Activated CD8-positive, alpha-beta memory T cell treated with anti-CD3 and anti-CD28 coated beads for 36 hours (primary cell): ENCODE measurements at regions not wholly inside any gene's neighbourhood (a gene's known extent, or its start where the extent isn't known, plus 50 kb on each side); places are given as distances from the start of the nearest gene placed in this dataset.

Experiments
- CTCF ChIA-PET: fragments of 350-600 bp; sonication (Branson Sonifier 250); formaldehyde crosslinking; loops from one replicate; lab custom pipeline; 2021; ENCODE audit warnings: antibody characterized with exemption; lab: Charles Lee
- POLR2A ChIA-PET: fragments of 350-600 bp; sonication (Branson Sonifier 250); formaldehyde crosslinking; loops from one replicate; lab custom pipeline; 2021; ENCODE audit warnings: antibody characterized with exemption; lab: Charles Lee

GRCh38 chr6:44062771-44063560 lies 64.3 kb downstream of the MRPL14 start:
- ChIA-PET CTCF (interaction anchor here (0.5 to 2.0 kb wide), 8 partner anchors 12 to 294 kb away, joined by 3 to 11 read pairs (median 4); partner anchors contain the start of gene VEGFA), POLR2A (no interaction called here)

GRCh38 chr6:44062105-44062770 lies 65.0 kb downstream of the MRPL14 start:
- CTCF ChIA-PET, result interaction anchor here (0.5 to 2.0 kb wide), 7 partner anchors 10 to 294 kb away, joined by 3 to 11 read pairs (median 4); no protein-coding TSS in a partner anchor
- POLR2A ChIA-PET, result no interaction called here

- ChIA-PET CTCF (interaction anchor here (0.9 to 2.0 kb wide), 4 partner anchors 11 to 292 kb away, joined by 3 to 11 read pairs (median 6); no protein-coding TSS in a partner anchor), POLR2A (no interaction called here)
Observed at GRCh38 chr6:44061375-44062104, 65.7 kb downstream of the MRPL14 start.

GRCh38 chr6:44060612-44061374 lies 66.5 kb downstream of the MRPL14 start:
- ChIA-PET POLR2A (no interaction called here), CTCF (interaction anchor here (0.9 to 1.5 kb wide), 2 partner anchors 12 to 292 kb away, joined by 3 to 5 read pairs; no protein-coding TSS in a partner anchor)

GRCh38 chr6:44059359-44060346 lies 67.6 kb downstream of the MRPL14 start:
- ChIA-PET POLR2A (no interaction called here), CTCF (interaction anchor here (0.8 kb wide), 1 partner anchor 15 kb away, joined by 4 read pairs; no protein-coding TSS in a partner anchor)

GRCh38 chr6:44058617-44059358 lies 68.5 kb downstream of the MRPL14 start:
- POLR2A ChIA-PET, result no interaction called here
- CTCF ChIA-PET, result no interaction called here

- POLR2A ChIA-PET, result no interaction called here
Observed at GRCh38 chr6:44057931-44058616, 69.2 kb downstream of the MRPL14 start.

GRCh38 chr6:44057238-44057930 lies 69.9 kb downstream of the MRPL14 start:
- ChIA-PET POLR2A (no interaction called here), CTCF (interaction anchor here (2.4 kb wide), 1 partner anchor 18 kb away, joined by 9 read pairs; no protein-coding TSS in a partner anchor)

More at GRCh38 chr6:44057931-44058616, 69.2 kb downstream of the MRPL14 start:
- CTCF ChIA-PET, result interaction anchor here (2.4 kb wide), 1 partner anchor 17 kb away, joined by 9 read pairs; no protein-coding TSS in a partner anchor

GRCh38 chr6:44056392-44057237 lies 70.6 kb downstream of the MRPL14 start:
- CTCF ChIA-PET, result interaction anchor here (2.4 kb wide), 1 partner anchor 19 kb away, joined by 9 read pairs; no protein-coding TSS in a partner anchor
- POLR2A ChIA-PET, result no interaction called here

- POLR2A ChIA-PET, result no interaction called here
- CTCF ChIA-PET, result no interaction called here
Observed at GRCh38 chr6:44054721-44055559, 72.3 kb downstream of the MRPL14 start.

- ChIA-PET POLR2A (no interaction called here), CTCF (no interaction called here)
Observed at GRCh38 chr6:44053760-44054556, 73.3 kb downstream of the MRPL14 start.

GRCh38 chr6:44053106-44053756 lies 74.0 kb downstream of the MRPL14 start:
- POLR2A ChIA-PET, result no interaction called here
- CTCF ChIA-PET, result no interaction called here
